ENCODE measurements at regions not wholly inside any gene's neighbourhood (a gene's known extent, or its start where the extent isn't known, plus 50 kb on each side); places are given as distances from the start of the nearest gene placed in this dataset.
"Not testable (repeated sequence)": the region's sequence is repeated elsewhere in the genome, so short reads cannot be mapped to it uniquely, and the experiment has no call there.

DNA sequence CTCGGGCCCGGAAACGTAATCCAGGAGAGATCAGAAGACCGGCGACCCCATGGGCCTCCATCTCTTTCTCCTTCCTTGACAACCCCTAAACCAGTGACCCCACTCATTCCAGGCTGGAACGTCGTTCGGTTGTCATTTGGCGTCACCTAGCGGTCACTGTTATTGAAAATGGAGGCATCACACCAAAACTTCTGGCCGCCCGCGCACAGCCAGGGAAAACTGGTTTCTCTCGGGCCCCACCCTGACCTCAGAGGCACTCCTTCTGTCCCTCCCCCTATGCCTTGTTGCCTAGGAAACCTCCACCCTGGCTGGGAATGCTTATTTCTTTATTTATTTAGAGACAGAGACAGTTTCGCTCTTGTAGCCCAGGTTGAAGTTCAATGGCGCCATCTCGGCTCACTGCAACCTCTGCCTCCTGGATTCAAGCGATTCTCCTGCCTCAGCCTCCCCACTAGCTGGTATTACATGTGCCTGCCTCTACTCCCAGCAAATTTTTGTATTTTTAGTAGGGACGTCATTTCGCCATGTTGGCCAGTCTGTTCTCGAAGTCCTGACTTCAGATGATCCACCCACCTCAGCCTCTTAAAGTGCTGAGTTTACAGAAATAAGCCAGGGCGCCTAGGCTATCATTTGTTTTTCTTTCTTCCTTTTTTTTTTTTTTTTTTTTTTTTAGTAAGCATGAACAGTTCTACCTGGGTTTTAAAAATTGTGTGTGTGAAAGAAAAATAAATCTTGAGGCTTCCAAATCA lies 2144.1 kb upstream of the TPTE start:
- DNase-seq, result not testable (repeated sequence)

DNA sequence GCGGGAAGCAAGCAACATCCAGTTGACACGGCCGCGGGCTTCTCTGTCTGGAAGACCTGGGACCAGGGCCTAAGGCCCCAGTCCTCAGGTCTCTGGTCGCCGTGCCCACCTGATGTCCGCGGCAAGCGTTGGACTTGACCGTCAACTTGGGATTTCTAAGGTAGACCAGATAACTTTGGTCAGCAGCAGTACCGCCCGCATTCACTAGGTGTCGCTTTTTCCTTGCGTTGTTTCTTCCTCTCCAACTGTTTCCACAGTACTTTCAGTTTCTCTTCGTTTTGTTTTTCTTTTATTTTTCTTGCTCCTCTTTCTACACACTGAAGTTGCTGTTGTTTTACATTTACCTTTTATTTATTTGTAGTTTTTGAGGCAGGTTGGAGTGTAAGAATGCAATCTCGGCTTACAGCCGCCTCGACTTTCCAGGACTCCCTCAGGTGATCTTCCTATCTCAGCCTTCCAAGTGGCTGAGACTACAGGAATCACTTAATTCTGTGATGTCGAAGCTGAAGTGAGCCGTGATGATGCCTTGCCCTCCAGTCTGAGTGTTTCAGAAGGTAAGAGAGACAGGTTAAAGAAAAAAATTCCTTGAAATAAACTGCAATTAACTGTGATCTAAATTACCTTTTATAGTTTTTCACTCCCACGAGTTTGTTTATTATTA lies 2140.8 kb upstream of the TPTE start:
- not testable (repeated sequence) for DNase-seq

DNA sequence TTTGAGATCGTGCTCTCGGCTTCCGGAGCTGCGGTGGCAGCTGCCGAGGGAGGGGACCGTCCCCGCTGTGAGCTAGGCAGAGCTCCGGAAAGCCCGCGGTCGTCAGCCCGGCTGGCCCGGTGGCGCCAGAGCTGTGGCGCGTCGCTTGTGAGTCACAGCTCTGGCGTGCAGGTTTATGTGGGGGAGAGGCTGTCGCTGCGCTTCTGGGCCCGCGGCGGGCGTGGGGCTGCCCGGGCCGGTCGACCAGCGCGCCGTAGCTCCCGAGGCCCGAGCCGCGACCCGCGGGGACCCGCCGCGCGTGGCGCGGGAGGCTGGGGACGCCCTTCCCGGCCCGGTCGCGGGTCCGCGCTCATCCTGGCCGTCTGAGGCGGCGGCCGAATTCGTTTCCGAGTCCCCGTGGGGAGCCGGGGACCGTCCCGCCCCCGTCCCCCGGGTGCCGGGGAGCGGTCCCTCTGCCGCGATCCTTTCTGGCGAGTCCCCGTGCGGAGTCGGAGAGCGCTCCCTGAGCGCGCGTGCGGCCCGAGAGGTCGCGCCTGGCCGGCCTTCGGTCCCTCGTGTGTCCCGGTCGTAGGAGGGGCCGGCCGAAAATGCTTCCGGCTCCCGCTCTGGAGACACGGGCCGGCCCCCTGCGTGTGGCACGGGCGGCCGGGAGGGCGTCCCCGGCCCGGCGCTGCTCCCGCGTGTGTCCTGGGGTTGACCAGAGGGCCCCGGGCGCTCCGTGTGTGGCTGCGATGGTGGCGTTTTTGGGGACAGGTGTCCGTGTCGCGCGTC lies 2133.0 kb upstream of the TPTE start:
- not testable (repeated sequence) for DNase-seq

DNA sequence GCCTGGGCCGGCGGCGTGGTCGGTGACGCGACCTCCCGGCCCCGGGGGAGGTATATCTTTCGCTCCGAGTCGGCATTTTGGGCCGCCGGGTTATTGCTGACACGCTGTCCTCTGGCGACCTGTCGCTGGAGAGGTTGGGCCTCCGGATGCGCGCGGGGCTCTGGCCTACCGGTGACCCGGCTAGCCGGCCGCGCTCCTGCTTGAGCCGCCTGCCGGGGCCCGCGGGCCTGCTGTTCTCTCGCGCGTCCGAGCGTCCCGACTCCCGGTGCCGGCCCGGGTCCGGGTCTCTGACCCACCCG lies 2132.5 kb upstream of the TPTE start:
- not testable (repeated sequence) for DNase-seq

DNA sequence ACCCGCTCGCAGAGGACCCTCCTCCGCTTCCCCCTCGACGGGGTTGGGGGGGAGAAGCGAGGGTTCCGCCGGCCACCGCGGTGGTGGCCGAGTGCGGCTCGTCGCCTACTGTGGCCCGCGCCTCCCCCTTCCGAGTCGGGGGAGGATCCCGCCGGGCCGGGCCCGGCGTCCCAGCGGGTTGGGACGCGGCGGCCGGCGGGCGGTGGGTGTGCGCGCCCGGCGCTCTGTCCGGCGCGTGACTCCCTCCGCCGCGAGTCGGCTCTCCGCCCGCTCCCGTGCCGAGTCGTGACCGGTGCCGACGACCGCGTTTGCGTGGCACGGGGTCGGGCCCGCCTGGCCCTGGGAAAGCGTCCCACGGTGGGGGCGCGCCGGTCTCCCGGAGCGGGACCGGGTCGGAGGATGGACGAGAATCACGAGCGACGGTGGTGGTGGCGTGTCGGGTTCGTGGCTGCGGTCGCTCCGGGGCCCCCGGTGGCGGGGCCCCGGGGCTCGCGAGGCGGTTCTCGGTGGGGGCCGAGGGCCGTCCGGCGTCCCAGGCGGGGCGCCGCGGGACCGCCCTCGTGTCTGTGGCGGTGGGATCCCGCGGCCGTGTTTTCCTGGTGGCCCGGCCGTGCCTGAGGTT lies 2130.7 kb upstream of the TPTE start:
- DNase-seq, result not testable (repeated sequence)

DNA sequence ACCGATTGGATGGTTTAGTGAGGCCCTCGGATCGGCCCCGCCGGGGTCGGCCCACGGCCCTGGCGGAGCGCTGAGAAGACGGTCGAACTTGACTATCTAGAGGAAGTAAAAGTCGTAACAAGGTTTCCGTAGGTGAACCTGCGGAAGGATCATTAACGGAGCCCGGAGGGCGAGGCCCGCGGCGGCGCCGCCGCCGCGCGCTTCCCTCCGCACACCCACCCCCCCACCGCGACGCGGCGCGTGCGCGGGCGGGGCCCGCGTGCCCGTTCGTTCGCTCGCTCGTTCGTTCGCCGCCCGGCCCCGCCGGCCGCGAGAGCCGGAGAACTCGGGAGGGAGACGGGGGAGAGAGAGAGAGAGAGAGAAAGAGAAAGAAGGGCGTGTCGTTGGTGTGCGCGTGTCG lies 2127.0 kb upstream of the TPTE start:
- DNase-seq, result not testable (repeated sequence)

DNA sequence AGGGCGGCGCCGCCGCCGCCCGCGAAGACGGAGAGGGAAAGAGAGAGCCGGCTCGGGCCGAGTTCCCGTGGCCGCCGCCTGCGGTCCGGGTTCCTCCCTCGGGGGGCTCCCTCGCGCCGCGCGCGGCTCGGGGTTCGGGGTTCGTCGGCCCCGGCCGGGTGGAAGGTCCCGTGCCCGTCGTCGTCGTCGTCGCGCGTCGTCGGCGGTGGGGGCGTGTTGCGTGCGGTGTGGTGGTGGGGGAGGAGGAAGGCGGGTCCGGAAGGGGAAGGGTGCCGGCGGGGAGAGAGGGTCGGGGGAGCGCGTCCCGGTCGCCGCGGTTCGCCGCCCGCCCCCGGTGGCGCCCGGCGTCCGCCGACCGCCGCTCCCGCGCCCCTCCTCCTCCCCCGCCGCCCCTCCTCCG lies 2125.4 kb upstream of the TPTE start:
- peak; percentile 5 for DNase-seq

DNA sequence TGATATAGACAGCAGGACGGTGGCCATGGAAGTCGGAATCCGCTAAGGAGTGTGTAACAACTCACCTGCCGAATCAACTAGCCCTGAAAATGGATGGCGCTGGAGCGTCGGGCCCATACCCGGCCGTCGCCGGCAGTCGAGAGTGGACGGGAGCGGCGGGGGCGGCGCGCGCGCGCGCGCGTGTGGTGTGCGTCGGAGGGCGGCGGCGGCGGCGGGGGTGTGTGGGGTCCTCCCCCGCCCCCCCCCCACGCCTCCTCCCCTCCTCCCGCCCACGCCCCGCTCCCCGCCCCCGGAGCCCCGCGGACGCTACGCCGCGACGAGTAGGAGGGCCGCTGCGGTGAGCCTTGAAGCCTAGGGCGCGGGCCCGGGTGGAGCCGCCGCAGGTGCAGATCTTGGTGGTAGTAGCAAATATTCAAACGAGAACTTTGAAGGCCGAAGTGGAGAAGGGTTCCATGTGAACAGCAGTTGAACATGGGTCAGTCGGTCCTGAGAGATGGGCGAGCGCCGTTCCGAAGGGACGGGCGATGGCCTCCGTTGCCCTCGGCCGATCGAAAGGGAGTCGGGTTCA lies 2122.4 kb upstream of the TPTE start:
- not testable (repeated sequence) for DNase-seq

DNA sequence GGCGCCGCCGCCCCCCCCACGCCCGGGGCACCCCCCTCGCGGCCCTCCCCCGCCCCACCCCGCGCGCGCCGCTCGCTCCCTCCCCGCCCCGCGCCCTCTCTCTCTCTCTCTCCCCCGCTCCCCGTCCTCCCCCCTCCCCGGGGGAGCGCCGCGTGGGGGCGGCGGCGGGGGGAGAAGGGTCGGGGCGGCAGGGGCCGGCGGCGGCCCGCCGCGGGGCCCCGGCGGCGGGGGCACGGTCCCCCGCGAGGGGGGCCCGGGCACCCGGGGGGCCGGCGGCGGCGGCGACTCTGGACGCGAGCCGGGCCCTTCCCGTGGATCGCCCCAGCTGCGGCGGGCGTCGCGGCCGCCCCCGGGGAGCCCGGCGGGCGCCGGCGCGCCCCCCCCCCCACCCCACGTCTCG lies 2121.5 kb upstream of the TPTE start:
- DNase-seq, result not testable (repeated sequence)

DNA sequence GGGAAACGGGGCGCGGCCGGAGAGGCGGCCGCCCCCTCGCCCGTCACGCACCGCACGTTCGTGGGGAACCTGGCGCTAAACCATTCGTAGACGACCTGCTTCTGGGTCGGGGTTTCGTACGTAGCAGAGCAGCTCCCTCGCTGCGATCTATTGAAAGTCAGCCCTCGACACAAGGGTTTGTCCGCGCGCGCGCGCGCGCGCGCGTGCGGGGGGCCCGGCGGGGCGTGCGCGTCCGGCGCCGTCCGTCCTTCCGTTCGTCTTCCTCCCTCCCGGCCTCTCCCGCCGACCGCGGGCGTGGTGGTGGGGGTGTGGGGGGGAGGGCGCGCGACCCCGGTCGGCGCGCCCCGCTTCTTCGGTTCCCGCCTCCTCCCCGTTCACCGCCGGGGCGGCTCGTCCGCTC lies 2119.6 kb upstream of the TPTE start:
- not testable (repeated sequence) for DNase-seq

DNA sequence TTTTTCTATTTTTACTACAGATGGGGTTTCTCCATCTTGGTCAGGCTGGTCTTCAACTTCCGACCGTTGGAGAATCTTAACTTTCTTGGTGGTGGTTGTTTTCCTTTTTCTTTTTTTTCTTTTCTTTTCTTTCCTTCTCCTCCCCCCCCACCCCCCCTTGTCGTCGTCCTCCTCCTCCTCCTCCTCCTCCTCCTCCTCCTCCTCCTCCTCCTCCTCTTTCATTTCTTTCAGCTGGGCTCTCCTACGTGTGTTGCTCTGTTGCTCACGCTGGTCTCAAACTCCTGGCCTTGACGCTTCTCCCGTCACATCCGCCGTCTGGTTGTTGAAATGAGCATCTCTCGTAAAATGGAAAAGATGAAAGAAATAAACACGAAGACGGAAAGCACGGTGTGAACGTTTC lies 2115.1 kb upstream of the TPTE start:
- DNase-seq, result not testable (repeated sequence)

DNA sequence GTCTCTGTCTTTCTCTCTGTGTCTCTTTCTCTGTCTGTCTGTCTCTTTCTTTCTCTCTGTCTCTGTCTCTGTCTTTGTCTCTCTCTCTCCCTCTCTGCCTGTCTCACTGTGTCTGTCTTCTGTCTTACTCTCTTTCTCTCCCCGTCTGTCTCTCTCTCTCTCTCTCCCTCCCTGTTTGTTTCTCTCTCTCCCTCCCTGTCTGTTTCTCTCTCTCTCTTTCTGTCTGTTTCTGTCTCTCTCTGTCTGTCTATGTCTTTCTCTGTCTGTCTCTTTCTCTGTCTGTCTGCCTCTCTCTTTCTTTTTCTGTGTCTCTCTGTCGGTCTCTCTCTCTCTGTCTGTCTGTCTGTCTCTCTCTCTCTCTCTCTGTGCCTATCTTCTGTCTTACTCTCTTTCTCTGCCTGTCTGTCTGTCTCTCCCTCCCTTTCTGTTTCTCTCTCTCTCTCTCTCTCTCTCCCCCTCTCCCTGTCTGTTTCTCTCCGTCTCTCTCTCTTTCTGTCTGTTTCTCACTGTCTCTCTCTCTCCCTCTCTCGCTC lies 2110.2 kb upstream of the TPTE start:
- not testable (repeated sequence) for DNase-seq

DNA sequence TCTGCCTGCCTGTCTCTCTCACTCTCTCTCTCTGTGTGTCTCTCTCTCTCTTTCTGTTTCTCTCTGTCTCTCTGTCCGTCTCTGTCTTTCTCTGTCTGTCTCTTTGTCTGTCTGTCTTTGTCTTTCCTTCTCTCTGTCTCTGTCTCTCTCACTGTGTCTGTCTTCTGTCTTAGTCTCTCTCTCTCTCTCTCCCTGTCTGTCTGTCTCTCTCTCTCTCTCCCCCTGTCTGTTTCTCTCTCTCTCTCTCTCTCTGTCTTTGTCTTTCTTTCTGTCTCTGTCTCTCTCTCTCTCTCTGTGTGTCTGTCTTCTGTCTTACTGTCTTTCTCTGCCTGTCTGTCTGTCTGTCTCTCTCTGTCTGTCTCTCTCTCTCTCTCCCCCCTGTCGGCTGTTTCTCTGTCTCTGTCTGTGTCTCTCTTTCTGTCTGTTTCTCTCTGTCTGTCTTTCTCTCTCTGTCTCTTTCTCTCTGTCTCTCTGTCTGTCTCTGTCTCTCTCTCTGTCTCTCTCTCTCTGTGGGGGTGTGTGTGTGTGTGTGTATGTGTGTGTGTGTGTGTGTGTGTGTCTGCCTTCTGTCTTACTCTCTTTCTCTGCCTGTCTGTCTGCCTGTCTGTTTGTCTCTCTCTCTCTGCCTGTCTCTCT lies 2101.3 kb upstream of the TPTE start:
- not testable (repeated sequence) for DNase-seq

DNA sequence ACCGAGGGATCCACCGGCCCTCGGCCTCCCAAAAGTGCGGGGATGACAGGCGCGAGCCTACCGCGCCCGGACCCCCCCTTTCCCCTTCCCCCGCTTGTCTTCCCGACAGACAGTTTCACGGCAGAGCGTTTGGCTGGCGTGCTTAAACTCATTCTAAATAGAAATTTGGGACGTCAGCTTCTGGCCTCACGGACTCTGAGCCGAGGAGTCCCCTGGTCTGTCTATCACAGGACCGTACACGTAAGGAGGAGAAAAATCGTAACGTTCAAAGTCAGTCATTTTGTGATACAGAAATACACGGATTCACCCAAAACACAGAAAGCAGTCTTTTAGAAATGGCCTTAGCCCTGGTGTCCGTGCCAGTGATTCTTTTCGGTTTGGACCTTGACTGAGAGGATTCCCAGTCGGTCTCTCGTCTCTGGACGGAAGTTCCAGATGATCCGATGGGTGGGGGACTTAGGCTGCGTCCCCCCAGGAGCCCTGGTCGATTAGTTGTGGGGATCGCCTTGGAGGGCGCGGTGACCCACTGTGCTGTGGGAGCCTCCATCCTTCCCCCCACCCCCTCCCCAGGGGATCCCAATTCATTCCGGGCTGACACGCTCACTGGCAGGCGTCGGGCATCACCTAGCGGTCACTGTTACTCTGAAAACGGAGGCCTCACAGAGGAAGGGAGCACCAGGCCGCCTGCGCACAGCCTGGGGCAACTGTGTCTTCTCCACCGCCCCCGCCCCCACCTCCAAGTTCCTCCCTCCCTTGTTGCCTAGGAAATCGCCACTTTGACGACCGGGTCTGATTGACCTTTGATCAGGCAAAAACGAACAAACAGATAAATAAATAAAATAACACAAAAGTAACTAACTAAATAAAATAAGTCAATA lies 2093.4 kb upstream of the TPTE start:
- not testable (repeated sequence) for DNase-seq

DNA sequence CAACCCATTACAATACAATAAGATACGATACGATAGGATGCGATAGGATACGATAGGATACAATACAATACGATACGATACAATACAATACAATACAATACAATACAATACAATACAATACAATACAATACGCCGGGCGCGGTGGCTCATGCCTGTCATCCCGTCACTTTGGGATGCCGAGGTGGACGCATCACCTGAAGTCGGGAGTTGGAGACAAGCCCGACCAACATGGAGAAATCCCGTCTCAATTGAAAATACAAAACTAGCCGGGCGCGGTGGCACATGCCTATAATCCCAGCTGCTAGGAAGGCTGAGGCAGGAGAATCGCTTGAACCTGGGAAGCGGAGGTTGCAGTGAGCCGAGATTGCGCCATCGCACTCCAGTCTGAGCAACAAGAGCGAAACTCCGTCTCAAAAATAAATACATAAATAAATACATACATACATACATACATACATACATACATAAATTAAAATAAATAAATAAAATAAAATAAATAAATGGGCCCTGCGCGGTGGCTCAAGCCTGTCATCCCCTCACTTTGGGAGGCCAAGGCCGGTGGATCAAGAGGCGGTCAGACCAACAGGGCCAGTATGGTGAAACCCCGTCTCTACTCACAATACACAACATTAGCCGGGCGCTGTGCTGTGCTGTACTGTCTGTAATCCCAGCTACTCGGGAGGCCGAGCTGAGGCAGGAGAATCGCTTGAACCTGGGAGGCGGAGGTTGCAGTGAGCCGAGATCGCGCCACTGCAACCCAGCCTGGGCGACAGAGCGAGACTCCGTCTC lies 2092.5 kb upstream of the TPTE start:
- DNase-seq, result not testable (repeated sequence)

DNA sequence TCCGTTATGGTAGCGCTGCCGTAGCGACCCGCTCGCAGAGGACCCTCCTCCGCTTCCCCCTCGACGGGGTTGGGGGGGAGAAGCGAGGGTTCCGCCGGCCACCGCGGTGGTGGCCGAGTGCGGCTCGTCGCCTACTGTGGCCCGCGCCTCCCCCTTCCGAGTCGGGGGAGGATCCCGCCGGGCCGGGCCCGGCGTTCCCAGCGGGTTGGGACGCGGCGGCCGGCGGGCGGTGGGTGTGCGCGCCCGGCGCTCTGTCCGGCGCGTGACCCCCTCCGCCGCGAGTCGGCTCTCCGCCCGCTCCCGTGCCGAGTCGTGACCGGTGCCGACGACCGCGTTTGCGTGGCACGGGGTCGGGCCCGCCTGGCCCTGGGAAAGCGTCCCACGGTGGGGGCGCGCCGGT lies 2086.7 kb upstream of the TPTE start:
- not testable (repeated sequence) for DNase-seq

DNA sequence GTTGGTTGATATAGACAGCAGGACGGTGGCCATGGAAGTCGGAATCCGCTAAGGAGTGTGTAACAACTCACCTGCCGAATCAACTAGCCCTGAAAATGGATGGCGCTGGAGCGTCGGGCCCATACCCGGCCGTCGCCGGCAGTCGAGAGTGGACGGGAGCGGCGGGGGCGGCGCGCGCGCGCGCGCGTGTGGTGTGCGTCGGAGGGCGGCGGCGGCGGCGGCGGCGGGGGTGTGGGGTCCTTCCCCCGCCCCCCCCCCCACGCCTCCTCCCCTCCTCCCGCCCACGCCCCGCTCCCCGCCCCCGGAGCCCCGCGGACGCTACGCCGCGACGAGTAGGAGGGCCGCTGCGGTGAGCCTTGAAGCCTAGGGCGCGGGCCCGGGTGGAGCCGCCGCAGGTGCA lies 2078.3 kb upstream of the TPTE start:
- DNase-seq, result not testable (repeated sequence)

DNA sequence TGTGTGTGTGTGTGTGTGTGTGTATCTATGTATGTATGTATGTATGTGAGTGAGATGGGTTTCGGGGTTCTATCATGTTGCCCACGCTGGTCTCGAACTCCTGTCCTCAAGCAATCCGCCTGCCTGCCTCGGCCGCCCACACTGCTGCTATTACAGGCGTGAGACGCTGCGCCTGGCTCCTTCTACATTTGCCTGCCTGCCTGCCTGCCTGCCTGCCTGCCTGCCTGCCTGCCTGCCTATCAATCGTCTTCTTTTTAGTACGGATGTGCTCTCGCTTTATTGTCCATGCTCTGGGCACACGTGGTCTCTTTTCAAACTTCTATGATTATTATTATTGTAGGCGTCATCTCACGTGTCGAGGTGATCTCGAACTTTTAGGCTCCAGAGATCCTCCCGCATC lies 2071.6 kb upstream of the TPTE start:
- not testable (repeated sequence) for DNase-seq

DNA sequence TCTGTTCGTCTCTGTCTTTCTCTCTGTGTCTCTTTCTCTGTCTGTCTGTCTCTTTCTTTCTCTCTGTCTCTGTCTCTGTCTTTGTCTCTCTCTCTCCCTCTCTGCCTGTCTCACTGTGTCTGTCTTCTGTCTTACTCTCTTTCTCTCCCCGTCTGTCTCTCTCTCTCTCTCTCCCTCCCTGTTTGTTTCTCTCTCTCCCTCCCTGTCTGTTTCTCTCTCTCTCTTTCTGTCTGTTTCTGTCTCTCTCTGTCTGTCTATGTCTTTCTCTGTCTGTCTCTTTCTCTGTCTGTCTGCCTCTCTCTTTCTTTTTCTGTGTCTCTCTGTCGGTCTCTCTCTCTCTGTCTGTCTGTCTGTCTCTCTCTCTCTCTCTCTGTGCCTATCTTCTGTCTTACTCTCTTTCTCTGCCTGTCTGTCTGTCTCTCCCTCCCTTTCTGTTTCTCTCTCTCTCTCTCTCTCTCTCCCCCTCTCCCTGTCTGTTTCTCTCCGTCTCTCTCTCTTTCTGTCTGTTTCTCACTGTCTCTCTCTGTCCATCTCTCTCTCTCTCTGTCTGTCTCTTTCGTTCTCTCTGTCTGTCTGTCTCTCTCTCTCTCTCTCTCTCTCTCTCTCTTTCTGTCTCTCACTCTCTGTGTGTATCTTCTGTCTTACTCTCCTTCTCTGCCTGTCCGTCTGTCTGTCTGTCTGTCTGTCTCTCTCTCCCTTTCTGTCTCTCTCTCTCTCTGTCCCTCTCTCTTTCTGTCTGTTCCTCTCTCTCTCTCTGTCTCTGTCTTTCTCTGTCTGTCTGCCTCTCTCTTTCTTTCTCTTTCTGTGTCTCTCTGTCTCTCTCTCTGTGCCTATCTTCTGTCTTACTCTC lies 2065.9 kb upstream of the TPTE start:
- not testable (repeated sequence) for DNase-seq
